Smooth muscle cell (in vitro differentiated cells): ENCODE measurements at regions not wholly inside any gene's neighbourhood (a gene's known extent, or its start where the extent isn't known, plus 50 kb on each side); places are given as distances from the start of the nearest gene placed in this dataset.
A peak's percentile ranks its signal among the peaks of the same experiment; 100 is the strongest.

ENCODE experiments used
- DNase-seq: peaks from one replicate; lab custom pipeline; 2025; ENCODE audit not compliant: unreplicated experiment; lab: John Stamatoyannopoulos, UW
- H2AFZ ChIP-seq: fragments of 200-600 bp; sonication (generic); 2 replicates; pipeline ENCODE4 v1.6.0; 2016; ENCODE audit warnings: antibody characterized with exemption, low read depth, mild to moderate bottlenecking
- H3F3A ChIP-seq: fragments of 200-600 bp; sonication (generic); 2 replicates; pipeline ENCODE4 v1.6.0; 2017; ENCODE audit warnings: antibody characterized with exemption, low read depth
- H3K27ac ChIP-seq: fragments of 200-600 bp; sonication (generic); 2 replicates; pipeline ENCODE4 v1.5.1; 2016; ENCODE audit warnings: low read depth, mild to moderate bottlenecking
- H3K27me3 ChIP-seq: fragments of 200-600 bp; sonication (generic); 2 replicates; pipeline ENCODE4 v1.6.1; 2016; ENCODE audit warnings: low read depth, mild to moderate bottlenecking
- H3K36me3 ChIP-seq: fragments of 200-600 bp; sonication (generic); 2 replicates; pipeline ENCODE4 v1.5.1; 2016; ENCODE audit warnings: low read depth
- H3K4me1 ChIP-seq: fragments of 200-600 bp; sonication (generic); 2 replicates; pipeline ENCODE4 v1.5.1; 2016; ENCODE audit warnings: low read depth
- H3K4me2 ChIP-seq: fragments of 200-600 bp; sonication (generic); 2 replicates; pipeline ENCODE4 v1.6.0; 2016; ENCODE audit warnings: mild to moderate bottlenecking
- H3K4me3 ChIP-seq: fragments of 200-600 bp; sonication (generic); 2 replicates; pipeline ENCODE4 v1.5.1; 2016; ENCODE audit warnings: mild to moderate bottlenecking
- H3K79me2 ChIP-seq: fragments of 200-600 bp; sonication (generic); 2 replicates; pipeline ENCODE4 v1.6.0; 2016; ENCODE audit warnings: low read depth, mild to moderate bottlenecking
- H3K9ac ChIP-seq: fragments of 200-600 bp; sonication (generic); 2 replicates; pipeline ENCODE4 v1.6.0; 2016; ENCODE audit warnings: low read depth
- H3K9me3 ChIP-seq: fragments of 200-600 bp; sonication (generic); replicated peaks from 2 replicates; pipeline ENCODE4 v1.5.1; 2016; ENCODE audit warnings: low read depth
- H4K20me1 ChIP-seq: fragments of 200-600 bp; sonication (generic); 2 replicates; pipeline ENCODE4 v1.6.0; 2016; ENCODE audit warnings: low read depth
- CTCF ChIP-seq: fragments of 200-600 bp; sonication (generic); IDR thresholded peaks from 2 replicates; pipeline ENCODE4 v1.5.1; 2017; ENCODE audit warnings: borderline replicate concordance, mild to moderate bottlenecking, antibody characterized with exemption; ENCODE audit not compliant: insufficient read depth, poor library complexity, severe bottlenecking
- WGBS: methylation state at CpG from one replicate; pipeline ENCODE4 v1.1.7; 2016; ENCODE audit warnings: low lambda C conversion rate; 5-methylcytosine and 5-hydroxymethylcytosine counted together

- H2AFZ ChIP-seq = no peak overlapping the region
- TF ChIP-seq CTCF = no peak
- 89% methylated on average over 1 of the region's 1 CpG for WGBS
These were observed 285.8 kb upstream of the TNC start for GRCh38 chr9:115403753-115404152.

GRCh38 chr9:115404311-115404710 lies 286.4 kb upstream of the TNC start:
- no peaks in the 10 kb centered on the region for H3K27me3 ChIP-seq
- TF ChIP-seq CTCF = no peak
- H3K36me3 ChIP-seq = no peaks in the 10 kb centered on the region
- no peak overlapping the region for H3K9ac ChIP-seq
- no peak overlapping the region for H3K27ac ChIP-seq
- no peaks in the 10 kb centered on the region for H3F3A ChIP-seq
- H3K79me2 ChIP-seq = no peaks in the 10 kb centered on the region
- no peak overlapping the region for H3K4me3 ChIP-seq
- H3K4me1 ChIP-seq = peaks cover 3% of the 10 kb centered on the region
- DNase-seq = no peak
- no peak overlapping the region for H3K4me2 ChIP-seq
- no peak overlapping the region for H2AFZ ChIP-seq
- H3K9me3 ChIP-seq = no peaks in the 10 kb centered on the region
- H4K20me1 ChIP-seq = no peaks in the 10 kb centered on the region

More at GRCh38 chr9:115403753-115404152, 285.8 kb upstream of the TNC start:
- H3K4me2 ChIP-seq = no peak overlapping the region
- no peaks in the 10 kb centered on the region for H3K9me3 ChIP-seq
- peaks cover 8% of the 10 kb centered on the region for H3K4me1 ChIP-seq
- no peaks in the 10 kb centered on the region for H3K79me2 ChIP-seq
- H3K27me3 ChIP-seq = no peaks in the 10 kb centered on the region
- no peak overlapping the region for H3K9ac ChIP-seq
- no peaks in the 10 kb centered on the region for H3K36me3 ChIP-seq
- no peaks in the 10 kb centered on the region for H4K20me1 ChIP-seq
- DNase-seq = no peak
- no peaks in the 10 kb centered on the region for H3F3A ChIP-seq
- no peak overlapping the region for H3K4me3 ChIP-seq
- H3K27ac ChIP-seq = no peak overlapping the region

GRCh38 chr9:115411516-115411915 lies 293.6 kb upstream of the TNC start:
- H3K27me3 ChIP-seq = no peaks in the 10 kb centered on the region
- 82% methylated on average over 1 of the region's 1 CpG for WGBS
- peaks cover 7% of the 10 kb centered on the region for H3K4me1 ChIP-seq
- H3K79me2 ChIP-seq = no peaks in the 10 kb centered on the region
- H3K4me3 ChIP-seq = no peak overlapping the region
- H3K36me3 ChIP-seq = no peaks in the 10 kb centered on the region
- peak overlapping the region; percentile 31 for H3K4me2 ChIP-seq
- no peak overlapping the region for H2AFZ ChIP-seq
- DNase-seq = no peak
- H4K20me1 ChIP-seq = no peaks in the 10 kb centered on the region
- H3K9me3 ChIP-seq = no peaks in the 10 kb centered on the region
- peak overlapping the region; percentile 9 for H3K9ac ChIP-seq
- TF ChIP-seq CTCF = no peak
- peaks cover 14% of the 10 kb centered on the region for H3F3A ChIP-seq
- H3K27ac ChIP-seq = peak overlapping the region; percentile 84

GRCh38 chr9:115411993-115412452 lies 294.1 kb upstream of the TNC start:
- Histone ChIP-seq H3K4me2 (peak overlapping the region; percentile 31), H3K79me2 (no peaks in the 10 kb centered on the region), H3K27ac (peak overlapping the region; percentile 84), H4K20me1 (no peaks in the 10 kb centered on the region), H3F3A (peaks cover 14% of the 10 kb centered on the region), H3K9ac (peak overlapping the region; percentile 9), H3K27me3 (no peaks in the 10 kb centered on the region), H3K9me3 (no peaks in the 10 kb centered on the region), H3K4me3 (no peak overlapping the region), H3K4me1 (peaks cover 7% of the 10 kb centered on the region), H3K36me3 (no peaks in the 10 kb centered on the region), H2AFZ (no peak overlapping the region)
- DNase-seq = no peak
- WGBS = 8% methylated on average over 2 of the region's 2 CpGs
- TF ChIP-seq CTCF = no peak
